Tibial nerve (tissue), 4 donors: ENCODE measurements at regions not wholly inside any gene's neighbourhood (a gene's known extent, or its start where the extent isn't known, plus 50 kb on each side); places are given as distances from the start of the nearest gene placed in this dataset.

Experiments used
- EP300 ChIP-seq, 2 donors: sonication (generic); formaldehyde crosslinking; IDR thresholded peaks; one replicate each; pipeline ENCODE4 v1.6.1; 2017; ENCODE audit warnings: antibody characterized with exemption in 2 of 2, mild to moderate bottlenecking in 1 of 2
- POLR2A ChIP-seq, 2 donors: fragments of 450-650 bp; IDR thresholded peaks; one replicate each; pipeline ENCODE4 v1.6.1; 2017; ENCODE audit warnings: antibody characterized with exemption in 2 of 2, mild to moderate bottlenecking in 2 of 2, moderate library complexity in 2 of 2
- TF ChIP-seq, protein P1 (sequence below), 5 experiments: fragments of 200-600 bp in 3 of 5; fragments of 450-650 bp in 2 of 5; sonication (generic) in 3 of 5; IDR thresholded peaks; one replicate each; pipeline ENCODE4 v1.5.1; 2016 to 2019; ENCODE audit warnings: antibody characterized with exemption in 5 of 5, mild to moderate bottlenecking in 3 of 5, moderate library complexity in 2 of 5

- TF ChIP-seq, protein P1, sequence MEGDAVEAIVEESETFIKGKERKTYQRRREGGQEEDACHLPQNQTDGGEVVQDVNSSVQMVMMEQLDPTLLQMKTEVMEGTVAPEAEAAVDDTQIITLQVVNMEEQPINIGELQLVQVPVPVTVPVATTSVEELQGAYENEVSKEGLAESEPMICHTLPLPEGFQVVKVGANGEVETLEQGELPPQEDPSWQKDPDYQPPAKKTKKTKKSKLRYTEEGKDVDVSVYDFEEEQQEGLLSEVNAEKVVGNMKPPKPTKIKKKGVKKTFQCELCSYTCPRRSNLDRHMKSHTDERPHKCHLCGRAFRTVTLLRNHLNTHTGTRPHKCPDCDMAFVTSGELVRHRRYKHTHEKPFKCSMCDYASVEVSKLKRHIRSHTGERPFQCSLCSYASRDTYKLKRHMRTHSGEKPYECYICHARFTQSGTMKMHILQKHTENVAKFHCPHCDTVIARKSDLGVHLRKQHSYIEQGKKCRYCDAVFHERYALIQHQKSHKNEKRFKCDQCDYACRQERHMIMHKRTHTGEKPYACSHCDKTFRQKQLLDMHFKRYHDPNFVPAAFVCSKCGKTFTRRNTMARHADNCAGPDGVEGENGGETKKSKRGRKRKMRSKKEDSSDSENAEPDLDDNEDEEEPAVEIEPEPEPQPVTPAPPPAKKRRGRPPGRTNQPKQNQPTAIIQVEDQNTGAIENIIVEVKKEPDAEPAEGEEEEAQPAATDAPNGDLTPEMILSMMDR (IDR thresholded peaks at IDR 0.05) = no peak
- TF ChIP-seq POLR2A (IDR thresholded peaks at IDR 0.05) (no peak), EP300 (IDR thresholded peaks at IDR 0.05) (no peak)
Measured at GRCh38 chr2:103363639-103364038, 601.8 kb downstream of the TMEM182 start.
